ENCODE measurements at regions not wholly inside any gene's neighbourhood (a gene's known extent, or its start where the extent isn't known, plus 50 kb on each side); places are given as distances from the start of the nearest gene placed in this dataset.
"Not testable (repeated sequence)": the region's sequence is repeated elsewhere in the genome, so short reads cannot be mapped to it uniquely, and the experiment has no call there.

GRCh38 chr19:13652810-13653590, 111.3 kb upstream of the MRI1 start:
- DNase-seq (ENCODE audit: low read depth in 4 of 4, low spot score in 1 of 4), result no peak

- DNase-seq (ENCODE audit: low read depth in 4 of 4, low spot score in 1 of 4), result no peak
Observed at GRCh38 chr19:13646758-13647157, 117.6 kb upstream of the MRI1 start.

GRCh38 chr19:13644645-13645044, 119.7 kb upstream of the MRI1 start:
- no peak for DNase-seq (ENCODE audit: low read depth in 4 of 4, low spot score in 1 of 4)

- no peak for DNase-seq (ENCODE audit: low read depth in 4 of 4, low spot score in 1 of 4)
Observed at GRCh38 chr19:13640611-13641010, 123.7 kb upstream of the MRI1 start.

- DNase-seq (ENCODE audit: low read depth in 4 of 4, low spot score in 1 of 4), result no peak
Observed at GRCh38 chr19:13639342-13639929, 124.9 kb upstream of the MRI1 start.

DNA sequence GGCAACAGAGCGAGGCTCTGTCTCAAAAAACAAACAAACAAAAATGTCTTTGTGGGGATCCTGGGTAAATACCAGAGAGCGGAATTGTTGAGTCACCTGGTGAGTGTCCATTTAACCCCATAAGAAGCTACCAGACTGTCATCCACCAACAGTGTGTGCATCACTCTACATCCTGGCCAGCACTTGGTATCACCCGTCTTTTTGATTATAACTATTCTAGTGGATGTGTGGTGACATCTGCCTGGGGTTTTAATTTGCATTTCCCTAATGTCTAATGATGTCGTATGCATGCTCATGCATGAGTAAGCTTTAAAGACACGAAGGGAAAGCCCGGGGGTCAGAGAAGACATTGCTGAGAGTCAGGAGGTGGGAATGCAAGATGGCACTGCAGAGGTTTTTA, 126.7 kb upstream of the MRI1 start:
- DNase-seq (ENCODE audit: low read depth in 4 of 4, low spot score in 1 of 4), result no peak

GRCh38 chr19:13634658-13635057, 128.4 kb upstream of the CACNA1A start:
- DNase-seq (ENCODE audit: low read depth in 4 of 4, low spot score in 1 of 4), result no peak

- DNase-seq (ENCODE audit: low read depth in 4 of 4, low spot score in 1 of 4), result no peak
Observed at GRCh38 chr19:13633522-13633922, 127.2 kb upstream of the CACNA1A start.

- no peak for DNase-seq (ENCODE audit: low read depth in 4 of 4, low spot score in 1 of 4)
Observed at GRCh38 chr19:13633109-13633508, 126.8 kb upstream of the CACNA1A start.

GRCh38 chr19:13632164-13632563, 125.9 kb upstream of the CACNA1A start:
- not testable (repeated sequence) for DNase-seq (ENCODE audit: low read depth in 4 of 4, low spot score in 1 of 4)

DNA sequence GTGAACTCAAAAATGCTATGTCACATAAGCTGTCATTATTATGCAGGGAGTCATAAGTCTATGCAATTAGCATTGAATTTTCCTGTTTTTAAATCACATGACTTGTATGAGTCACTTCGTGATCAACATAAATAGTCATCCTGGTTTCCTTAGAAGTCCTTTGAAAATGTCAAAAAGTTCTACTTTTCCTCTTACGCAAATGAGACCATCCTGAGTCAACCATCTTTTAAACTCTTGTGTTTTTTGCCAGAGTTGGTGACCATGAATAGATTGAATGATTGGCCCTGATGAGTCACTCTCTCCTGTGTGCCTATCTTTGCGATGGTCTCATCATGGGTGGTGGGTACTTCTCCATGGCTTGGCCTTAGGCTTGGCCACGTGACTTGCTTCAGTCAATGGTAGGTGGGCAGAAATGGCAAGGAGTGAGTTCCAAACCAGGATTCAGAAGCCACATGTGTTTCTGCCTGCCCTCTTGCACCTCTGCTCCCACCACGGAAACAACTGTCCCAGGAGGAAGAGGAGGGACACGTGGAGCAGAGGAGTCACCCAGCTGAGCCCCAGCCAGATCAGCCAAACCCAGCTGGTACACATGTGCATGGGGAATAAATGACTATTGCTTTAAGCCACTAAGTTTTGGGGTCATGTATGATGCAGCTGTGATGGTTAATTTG, 123.5 kb upstream of the CACNA1A start:
- no peak for DNase-seq (ENCODE audit: low read depth in 4 of 4, low spot score in 1 of 4)

- DNase-seq (ENCODE audit: low read depth in 4 of 4, low spot score in 1 of 4), result no peak
Observed at GRCh38 chr19:13627531-13627930, 121.3 kb upstream of the CACNA1A start.

- no peak for DNase-seq (ENCODE audit: low read depth in 4 of 4, low spot score in 1 of 4)
Observed at GRCh38 chr19:13623716-13624710, 117.7 kb upstream of the CACNA1A start.

- no peak for DNase-seq (ENCODE audit: low read depth in 4 of 4, low spot score in 1 of 4)
Observed at GRCh38 chr19:13622766-13623715, 116.8 kb upstream of the CACNA1A start.

DNA sequence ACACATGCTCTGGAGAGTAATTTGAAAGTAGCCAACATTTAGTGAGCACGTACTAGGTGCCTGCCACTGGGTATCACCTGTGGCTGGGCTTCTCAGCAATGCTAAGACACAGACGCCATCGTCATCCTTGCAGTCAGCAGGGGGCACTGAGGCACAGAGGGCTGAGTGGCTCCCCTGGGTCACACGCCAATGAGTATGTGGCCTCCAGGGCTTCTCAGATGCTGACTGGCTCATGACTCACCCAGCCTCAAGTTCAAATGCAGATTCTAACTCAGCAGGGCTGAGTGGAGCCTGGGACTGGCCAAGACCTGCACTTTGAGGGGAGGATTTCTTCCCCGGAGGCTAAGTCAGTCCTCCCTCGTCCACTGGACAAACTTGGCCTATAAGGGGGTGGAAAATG, 115.1 kb upstream of the CACNA1A start:
- DNase-seq (ENCODE audit: low read depth in 4 of 4, low spot score in 1 of 4), result peak in 3 of 4 experiments; percentile 15 to 48 (median 15)

- no peak for DNase-seq (ENCODE audit: low read depth in 4 of 4, low spot score in 1 of 4)
Observed at GRCh38 chr19:13619203-13619632, 112.9 kb upstream of the CACNA1A start.

DNA sequence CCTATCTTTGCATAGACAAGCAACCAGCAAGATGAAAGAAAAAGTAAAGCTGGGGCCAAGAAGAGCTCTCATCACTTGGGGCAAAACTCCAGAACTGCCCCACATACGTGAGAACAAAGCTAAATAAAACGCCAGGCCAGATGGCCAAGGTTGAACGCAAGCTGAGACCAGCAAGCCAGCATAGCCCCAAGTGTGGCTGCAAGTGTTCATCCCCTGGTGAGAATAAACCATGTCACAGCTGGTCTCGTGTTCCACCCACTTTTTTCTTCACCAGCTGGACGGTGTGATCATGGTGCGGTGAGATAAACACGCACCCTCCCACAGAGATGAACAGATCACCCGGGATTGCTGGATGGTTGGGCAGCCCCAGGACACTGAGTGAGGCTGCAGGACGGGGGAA, 109.6 kb upstream of the CACNA1A start:
- no peak for DNase-seq (ENCODE audit: low read depth in 4 of 4, low spot score in 1 of 4)

GRCh38 chr19:13613447-13613846, 107.2 kb upstream of the CACNA1A start:
- DNase-seq (ENCODE audit: low read depth in 4 of 4, low spot score in 1 of 4), result no peak

GRCh38 chr19:13611596-13611995, 105.3 kb upstream of the CACNA1A start:
- no peak for DNase-seq (ENCODE audit: low read depth in 4 of 4, low spot score in 1 of 4)
